Fibroblast of mammary gland (primary cell): ENCODE measurements at regions not wholly inside any gene's neighbourhood (a gene's known extent, or its start where the extent isn't known, plus 50 kb on each side); places are given as distances from the start of the nearest gene placed in this dataset.

ENCODE experiments used
- DNase-seq: peaks from one replicate; pipeline ENCODE4 v3.0.0-alpha.2; 2010; ENCODE audit warnings: low read depth
- H3K4me3 ChIP-seq: 2 replicates; pipeline ENCODE4 v1.5.1; 2011; ENCODE audit warnings: low read depth, mild to moderate bottlenecking, low read length, moderate library complexity; ENCODE audit not compliant: control insufficient read depth
- CTCF ChIP-seq: conservative IDR thresholded peaks from 2 replicates; pipeline ENCODE4 v1.5.1; 2011; ENCODE audit warnings: low read depth, low read length, inconsistent platforms; ENCODE audit not compliant: control insufficient read depth, insufficient read depth

GRCh38 chr1:221084681-221085080, 205.4 kb downstream of the HLX start:
- TF ChIP-seq CTCF = no peak
- H3K4me3 ChIP-seq = no peak overlapping the region
- DNase-seq = no peak

GRCh38 chr1:221085701-221086375, 206.6 kb downstream of the HLX start:
- no peak for DNase-seq
- TF ChIP-seq CTCF = no peak
- H3K4me3 ChIP-seq = no peak overlapping the region

GRCh38 chr1:221087919-221088318, 208.7 kb downstream of the HLX start:
- DNase-seq = peak; percentile 54
- TF ChIP-seq CTCF = no peak
- no peak overlapping the region for H3K4me3 ChIP-seq

GRCh38 chr1:221089273-221089672, 210.0 kb downstream of the HLX start:
- DNase-seq = no peak
- no peak for TF ChIP-seq CTCF
- H3K4me3 ChIP-seq = no peak overlapping the region

- no peak for DNase-seq
- TF ChIP-seq CTCF = no peak
- H3K4me3 ChIP-seq = no peak overlapping the region
Observed at GRCh38 chr1:221089803-221090202, 210.6 kb downstream of the HLX start.

GRCh38 chr1:221093903-221094791, 214.9 kb downstream of the HLX start:
- no peak for TF ChIP-seq CTCF
- no peak overlapping the region for H3K4me3 ChIP-seq
- DNase-seq = no peak
